HEK293 (cell line): ENCODE measurements at regions not wholly inside any gene's neighbourhood (a gene's known extent, or its start where the extent isn't known, plus 50 kb on each side); places are given as distances from the start of the nearest gene placed in this dataset.

Source experiments
- CTCF ChIA-PET: fragments of 350-600 bp; formaldehyde crosslinking; extraction: SDS; loops from one replicate; lab custom pipeline; 2021; ENCODE audit warnings: antibody characterized with exemption; lab: Yijun Ruan, JAX
- POLR2A ChIA-PET: fragments of 300-600 bp; formaldehyde crosslinking; extraction: SDS; loops from one replicate; lab custom pipeline; 2020; ENCODE audit warnings: antibody characterized with exemption, inconsistent platforms; lab: Yijun Ruan, JAX
- H3K27ac ChIP-seq: fragments of 200-500 bp; sonication (Bioruptor generic); 2 replicates; pipeline ENCODE4 v1.5.1; 2014; ENCODE audit warnings: low read depth, low read length, control low read depth, inconsistent platforms; ENCODE audit errors: extremely low read depth
- H3K36me3 ChIP-seq, 2 experiments: fragments of 200-500 bp in 1 of 2; sonication (Bioruptor generic) in 1 of 2; 1 replicate in 1 of 2; 2 replicates in 1 of 2; pipeline ENCODE4 v1.5.1; 2014 to 2017; ENCODE audit warnings: inconsistent platforms in 2 of 2, low read length in 2 of 2; ENCODE audit not compliant: control insufficient read depth in 2 of 2, insufficient read depth in 1 of 2
- H3K4me1 ChIP-seq: fragments of 200-500 bp; sonication (Bioruptor generic); 2 replicates; pipeline ENCODE4 v1.5.1; 2014; ENCODE audit warnings: mild to moderate bottlenecking, low read length, inconsistent platforms; ENCODE audit not compliant: control insufficient read depth, insufficient read depth
- H3K4me3 ChIP-seq: 2 replicates; pipeline ENCODE4 v1.5.1; 2011; ENCODE audit warnings: low read depth, mild to moderate bottlenecking, control low read depth, low read length, moderate library complexity
- H3K9me3 ChIP-seq: fragments of 200-500 bp; sonication (Bioruptor generic); 2 replicates; pipeline ENCODE4 v1.5.1; 2014; ENCODE audit warnings: low read depth, low read length, inconsistent platforms; ENCODE audit not compliant: control insufficient read depth, insufficient read depth
- ATF2 ChIP-seq: fragments of 450-650 bp; formaldehyde crosslinking; IDR thresholded peaks from 2 replicates; pipeline ENCODE4 v1.5.1; 2016; ENCODE audit warnings: missing biosample characterization, missing genetic modification characterization, low read depth
- KLF7 ChIP-seq: fragments of 450-650 bp; formaldehyde crosslinking; IDR thresholded peaks from 2 replicates; pipeline ENCODE4 v1.5.1; 2016; ENCODE audit warnings: missing biosample characterization, missing genetic modification characterization, borderline replicate concordance
- PRDM10 ChIP-seq: fragments of 450-650 bp; formaldehyde crosslinking; IDR thresholded peaks from 2 replicates; pipeline ENCODE4 v1.5.1; 2016; ENCODE audit warnings: missing biosample characterization, missing genetic modification characterization
- SCRT2 ChIP-seq: fragments of 450-650 bp; formaldehyde crosslinking; IDR thresholded peaks from 2 replicates; pipeline ENCODE4 v1.5.1; 2016; ENCODE audit warnings: missing biosample characterization, missing genetic modification characterization
- SP3 ChIP-seq: fragments of 450-650 bp; formaldehyde crosslinking; IDR thresholded peaks from 2 replicates; pipeline ENCODE4 v1.5.1; 2016; ENCODE audit warnings: missing biosample characterization, missing genetic modification characterization
- ZFP3 ChIP-seq: fragments of 450-650 bp; formaldehyde crosslinking; IDR thresholded peaks from 2 replicates; pipeline ENCODE4 v1.5.1; 2016; ENCODE audit warnings: low read depth, missing biosample characterization, missing genetic modification characterization
- ZNF18 ChIP-seq: fragments of 450-650 bp; formaldehyde crosslinking; IDR thresholded peaks from 2 replicates; pipeline ENCODE4 v1.5.1; 2016; ENCODE audit warnings: missing biosample characterization, missing genetic modification characterization
- ZNF19 ChIP-seq: fragments of 450-650 bp; formaldehyde crosslinking; IDR thresholded peaks from 2 replicates; pipeline ENCODE4; 2016; ENCODE audit warnings: missing biosample characterization, missing genetic modification characterization, low read depth
- ZNF239 ChIP-seq: fragments of 450-650 bp; formaldehyde crosslinking; IDR thresholded peaks from 2 replicates; pipeline ENCODE4 v1.5.1; 2016; ENCODE audit warnings: missing biosample characterization, missing genetic modification characterization
- ZNF280C ChIP-seq: fragments of 450-650 bp; formaldehyde crosslinking; IDR thresholded peaks from 2 replicates; pipeline ENCODE4 v1.5.1; 2016; ENCODE audit warnings: missing biosample characterization, missing genetic modification characterization
- ZNF341 ChIP-seq: fragments of 450-650 bp; formaldehyde crosslinking; IDR thresholded peaks from 2 replicates; pipeline ENCODE4; 2016; ENCODE audit warnings: low read depth, missing biosample characterization, missing genetic modification characterization
- ZNF354C ChIP-seq: fragments of 450-650 bp; formaldehyde crosslinking; IDR thresholded peaks from 2 replicates; pipeline ENCODE4 v1.5.1; 2016; ENCODE audit warnings: missing biosample characterization, missing genetic modification characterization, low read depth, borderline replicate concordance
- ZNF514 ChIP-seq: fragments of 450-650 bp; formaldehyde crosslinking; IDR thresholded peaks from 2 replicates; pipeline ENCODE4 v1.5.1; 2016; ENCODE audit warnings: missing biosample characterization, missing genetic modification characterization
- ZNF518A ChIP-seq: fragments of 450-650 bp; formaldehyde crosslinking; conservative IDR thresholded peaks from 2 replicates; pipeline ENCODE4 v1.5.1; 2016; ENCODE audit warnings: low read depth, missing biosample characterization, missing genetic modification characterization
- ZNF555 ChIP-seq: fragments of 450-650 bp; formaldehyde crosslinking; conservative IDR thresholded peaks from 2 replicates; pipeline ENCODE4 v1.5.1; 2017; ENCODE audit warnings: missing biosample characterization, mild to moderate bottlenecking, missing genetic modification characterization, inconsistent platforms
- ZNF664 ChIP-seq: fragments of 450-650 bp; formaldehyde crosslinking; IDR thresholded peaks from 2 replicates; pipeline ENCODE4 v1.5.1; 2016; ENCODE audit warnings: missing biosample characterization, missing genetic modification characterization
- ZNF777 ChIP-seq: fragments of 450-650 bp; formaldehyde crosslinking; IDR thresholded peaks from 2 replicates; pipeline ENCODE4 v1.5.1; 2017; ENCODE audit warnings: missing biosample characterization, missing genetic modification characterization, borderline replicate concordance
- ZSCAN5A ChIP-seq: fragments of 450-650 bp; formaldehyde crosslinking; IDR thresholded peaks from 2 replicates; pipeline ENCODE4 v1.5.1; 2016; ENCODE audit warnings: missing biosample characterization, missing genetic modification characterization
- ZXDB ChIP-seq: fragments of 450-650 bp; formaldehyde crosslinking; IDR thresholded peaks from 2 replicates; pipeline ENCODE4 v1.5.1; 2016; ENCODE audit warnings: missing biosample characterization, missing genetic modification characterization

- H3K4me3 ChIP-seq, result no peak overlapping the region
- CTCF ChIA-PET, result no interaction called here
- H3K4me1 ChIP-seq, result no peaks in the 10 kb centered on the region
- H3K27ac ChIP-seq, result no peak overlapping the region
- no peaks in the 10 kb centered on the region for H3K9me3 ChIP-seq
- TF ChIP-seq ZNF514 (tag by site-specific recombination), result no peak
- H3K36me3 ChIP-seq, result no peaks in the 10 kb centered on the region
- POLR2A ChIA-PET, result no interaction called here
Measured at GRCh38 chr3:25913179-25913578, 123.3 kb downstream of the OXSM start.

GRCh38 chr3:25915673-25916072 lies 125.8 kb downstream of the OXSM start:
- no peak overlapping the region for H3K4me3 ChIP-seq
- no peaks in the 10 kb centered on the region for H3K36me3 ChIP-seq
- ChIA-PET POLR2A (no interaction called here), CTCF (no interaction called here)
- H3K9me3 ChIP-seq, result no peaks in the 10 kb centered on the region
- no peak overlapping the region for H3K27ac ChIP-seq
- H3K4me1 ChIP-seq, result no peaks in the 10 kb centered on the region
- TF ChIP-seq ZFP3 (tag by site-specific recombination) (no peak), ZNF518A (tag by site-specific recombination) (no peak), ZNF19 (tag by site-specific recombination) (no peak), ZNF555 (tag by site-specific recombination) (no peak), ZNF664 (tag by site-specific recombination) (no peak), ZNF777 (no peak), ZNF18 (tag by site-specific recombination) (no peak), SCRT2 (tag by site-specific recombination) (no peak), ZNF354C (no peak), PRDM10 (tag by site-specific recombination) (no peak), ATF2 (tag by site-specific recombination) (no peak), SP3 (tag by site-specific recombination) (no peak), ZXDB (no peak), KLF7 (tag by site-specific recombination) (no peak), ZSCAN5A (tag by site-specific recombination) (no peak), ZNF239 (tag by site-specific recombination) (no peak), ZNF280C (tag by site-specific recombination) (no peak), ZNF341 (no peak)
